Vagina (tissue), 2 donors: ENCODE measurements at regions not wholly inside any gene's neighbourhood (a gene's known extent, or its start where the extent isn't known, plus 50 kb on each side); places are given as distances from the start of the nearest gene placed in this dataset.

Experiments
- POLR2A ChIP-seq, 2 donors: fragments of 450-650 bp; IDR thresholded peaks; one replicate each; pipeline ENCODE4 v1.6.1; 2017; ENCODE audit warnings: antibody characterized with exemption in 2 of 2, mild to moderate bottlenecking in 2 of 2, moderate library complexity in 2 of 2
- TF ChIP-seq, protein P1 (sequence below), 3 experiments: fragments of 450-650 bp in 2 of 3; fragments of 200-600 bp in 1 of 3; sonication (generic) in 1 of 3; IDR thresholded peaks; one replicate each; pipeline ENCODE4 v1.5.1; 2017 to 2019; ENCODE audit warnings: antibody characterized with exemption in 3 of 3, mild to moderate bottlenecking in 2 of 3, moderate library complexity in 2 of 3

DNA sequence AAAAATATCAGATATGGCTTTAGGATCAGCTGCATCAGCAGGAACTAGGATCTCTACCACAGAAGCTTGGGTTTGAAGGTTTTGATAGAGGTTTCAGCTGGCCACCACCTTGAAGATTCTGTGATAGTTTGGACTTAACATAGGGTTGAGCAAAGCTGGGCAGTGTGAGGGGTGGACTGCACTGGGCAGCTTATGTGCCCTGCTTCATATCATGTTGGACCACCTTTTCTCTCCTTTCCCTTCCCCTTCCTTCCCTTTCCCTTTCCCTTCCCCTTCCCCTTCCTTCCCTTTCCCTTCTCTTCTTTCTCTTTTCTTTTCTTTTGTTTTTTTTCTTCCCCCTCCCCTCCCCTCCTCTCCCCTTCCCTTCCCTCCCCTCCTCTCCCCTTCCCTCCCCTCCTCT, 196.3 kb upstream of the CXCR4 start:
- TF ChIP-seq, protein P1, sequence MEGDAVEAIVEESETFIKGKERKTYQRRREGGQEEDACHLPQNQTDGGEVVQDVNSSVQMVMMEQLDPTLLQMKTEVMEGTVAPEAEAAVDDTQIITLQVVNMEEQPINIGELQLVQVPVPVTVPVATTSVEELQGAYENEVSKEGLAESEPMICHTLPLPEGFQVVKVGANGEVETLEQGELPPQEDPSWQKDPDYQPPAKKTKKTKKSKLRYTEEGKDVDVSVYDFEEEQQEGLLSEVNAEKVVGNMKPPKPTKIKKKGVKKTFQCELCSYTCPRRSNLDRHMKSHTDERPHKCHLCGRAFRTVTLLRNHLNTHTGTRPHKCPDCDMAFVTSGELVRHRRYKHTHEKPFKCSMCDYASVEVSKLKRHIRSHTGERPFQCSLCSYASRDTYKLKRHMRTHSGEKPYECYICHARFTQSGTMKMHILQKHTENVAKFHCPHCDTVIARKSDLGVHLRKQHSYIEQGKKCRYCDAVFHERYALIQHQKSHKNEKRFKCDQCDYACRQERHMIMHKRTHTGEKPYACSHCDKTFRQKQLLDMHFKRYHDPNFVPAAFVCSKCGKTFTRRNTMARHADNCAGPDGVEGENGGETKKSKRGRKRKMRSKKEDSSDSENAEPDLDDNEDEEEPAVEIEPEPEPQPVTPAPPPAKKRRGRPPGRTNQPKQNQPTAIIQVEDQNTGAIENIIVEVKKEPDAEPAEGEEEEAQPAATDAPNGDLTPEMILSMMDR (IDR thresholded peaks at IDR 0.05), result no peak
- no peak for TF ChIP-seq POLR2A (IDR thresholded peaks at IDR 0.05)
